ENCODE measurements at regions not wholly inside any gene's neighbourhood (a gene's known extent, or its start where the extent isn't known, plus 50 kb on each side); places are given as distances from the start of the nearest gene placed in this dataset.

- intact Hi-C loops (cut with DNase I; ENCODE audit: low total_unique reads) = no loop called here
- no peak for DNase-seq (ENCODE audit: low spot score in 2 of 2)
- H3K36me3 ChIP-seq = no peaks in the 10 kb centered on the region
- no peak overlapping the region for H3K4me3 ChIP-seq
- no peak for TF ChIP-seq POLR2A (IDR thresholded peaks at IDR 0.05)
- TF ChIP-seq CTCF (IDR thresholded peaks at IDR 0.05) = no peak
- TF ChIP-seq POLR2AphosphoS5 (IDR thresholded peaks at IDR 0.05) = no peak
- H3K27ac ChIP-seq = no peak overlapping the region
- H3K27me3 ChIP-seq = no peaks in the 10 kb centered on the region
- no peaks in the 10 kb centered on the region for H3K9me3 ChIP-seq
- H3K4me1 ChIP-seq = no peaks in the 10 kb centered on the region
These were observed 413.4 kb downstream of the BCL11B start for GRCh38 chr14:98858561-98858960.

- no peak for DNase-seq (ENCODE audit: low spot score in 2 of 2)
- Histone ChIP-seq H3K4me1 (no peaks in the 10 kb centered on the region), H3K36me3 (no peaks in the 10 kb centered on the region), H3K27me3 (no peaks in the 10 kb centered on the region), H3K9me3 (no peaks in the 10 kb centered on the region), H3K4me3 (no peak overlapping the region), H3K27ac (no peak overlapping the region)
- intact Hi-C loops (cut with DNase I; ENCODE audit: low total_unique reads) = loop anchor here (1.0 kb wide), 1 partner anchor 16 kb away; no protein-coding TSS in a partner anchor
- TF ChIP-seq POLR2A (IDR thresholded peaks at IDR 0.05) (no peak), CTCF (IDR thresholded peaks at IDR 0.05) (no peak), POLR2AphosphoS5 (IDR thresholded peaks at IDR 0.05) (no peak)
These were observed 412.7 kb downstream of the BCL11B start for GRCh38 chr14:98859301-98859700.

- intact Hi-C loops (cut with DNase I; ENCODE audit: low total_unique reads) = no loop called here
- H3K4me1 ChIP-seq = no peaks in the 10 kb centered on the region
- H3K36me3 ChIP-seq = no peaks in the 10 kb centered on the region
- H3K4me3 ChIP-seq = no peak overlapping the region
- TF ChIP-seq CTCF (IDR thresholded peaks at IDR 0.05) (no peak), POLR2A (IDR thresholded peaks at IDR 0.05) (no peak), POLR2AphosphoS5 (IDR thresholded peaks at IDR 0.05) (no peak)
- no peaks in the 10 kb centered on the region for H3K27me3 ChIP-seq
- DNase-seq (ENCODE audit: low spot score in 2 of 2) = no peak
- H3K27ac ChIP-seq = no peak overlapping the region
- no peaks in the 10 kb centered on the region for H3K9me3 ChIP-seq
These were observed 407.8 kb downstream of the BCL11B start for GRCh38 chr14:98864211-98864610.

GRCh38 chr14:98867146-98867545 is 404.9 kb downstream of the BCL11B start:
- Histone ChIP-seq H3K27ac (no peak overlapping the region), H3K27me3 (no peaks in the 10 kb centered on the region), H3K9me3 (no peaks in the 10 kb centered on the region), H3K4me3 (no peak overlapping the region), H3K4me1 (no peaks in the 10 kb centered on the region), H3K36me3 (no peaks in the 10 kb centered on the region)
- no peak for TF ChIP-seq POLR2AphosphoS5 (IDR thresholded peaks at IDR 0.05)
- no peak for TF ChIP-seq POLR2A (IDR thresholded peaks at IDR 0.05)
- TF ChIP-seq CTCF (IDR thresholded peaks at IDR 0.05) = no peak
- DNase-seq (ENCODE audit: low spot score in 2 of 2) = no peak
- intact Hi-C loops (cut with DNase I; ENCODE audit: low total_unique reads) = no loop called here

- Histone ChIP-seq H3K27ac (no peak overlapping the region), H3K36me3 (no peaks in the 10 kb centered on the region), H3K27me3 (no peaks in the 10 kb centered on the region), H3K9me3 (no peaks in the 10 kb centered on the region), H3K4me1 (no peaks in the 10 kb centered on the region), H3K4me3 (no peak overlapping the region)
- intact Hi-C loops (cut with DNase I; ENCODE audit: low total_unique reads) = no loop called here
- DNase-seq (ENCODE audit: low spot score in 2 of 2) = no peak
- TF ChIP-seq POLR2AphosphoS5 (IDR thresholded peaks at IDR 0.05) (no peak), POLR2A (IDR thresholded peaks at IDR 0.05) (no peak), CTCF (IDR thresholded peaks at IDR 0.05) (no peak)
These were observed 404.3 kb downstream of the BCL11B start for GRCh38 chr14:98867726-98868125.

Data from breast epithelium (tissue), 4 donors.